NAMALWA (cell line): ENCODE measurements at regions not wholly inside any gene's neighbourhood (a gene's known extent, or its start where the extent isn't known, plus 50 kb on each side); places are given as distances from the start of the nearest gene placed in this dataset.
"Not testable (repeated sequence)": the region's sequence is repeated elsewhere in the genome, so short reads cannot be mapped to it uniquely, and the experiment has no call there.

Source experiments
- DNase-seq: peaks from one replicate; pipeline ENCODE4 v3.0.0-alpha.2; 2015; ENCODE audit warnings: low spot score

DNA sequence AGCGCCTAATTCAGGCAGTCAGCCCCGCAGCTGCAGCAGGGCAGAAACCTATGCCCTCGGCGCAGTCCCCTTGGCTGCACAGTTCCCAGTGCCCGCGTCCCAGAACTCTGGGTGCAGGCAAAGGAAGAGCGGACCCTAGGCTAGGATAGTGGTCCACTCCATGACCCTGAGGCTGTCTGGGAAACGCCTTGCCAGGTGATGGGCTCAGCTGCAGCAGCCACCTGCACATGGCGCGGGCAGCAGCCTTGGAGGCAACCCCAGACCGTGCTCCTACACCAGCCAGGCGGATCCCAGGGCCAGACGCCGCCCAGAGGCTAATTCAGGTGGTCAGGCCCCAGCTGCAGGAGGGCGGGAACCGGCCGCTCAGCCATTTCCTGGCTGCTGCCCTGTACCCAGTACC lies 83.0 kb downstream of the POTEC start:
- DNase-seq = not testable (repeated sequence)

DNA sequence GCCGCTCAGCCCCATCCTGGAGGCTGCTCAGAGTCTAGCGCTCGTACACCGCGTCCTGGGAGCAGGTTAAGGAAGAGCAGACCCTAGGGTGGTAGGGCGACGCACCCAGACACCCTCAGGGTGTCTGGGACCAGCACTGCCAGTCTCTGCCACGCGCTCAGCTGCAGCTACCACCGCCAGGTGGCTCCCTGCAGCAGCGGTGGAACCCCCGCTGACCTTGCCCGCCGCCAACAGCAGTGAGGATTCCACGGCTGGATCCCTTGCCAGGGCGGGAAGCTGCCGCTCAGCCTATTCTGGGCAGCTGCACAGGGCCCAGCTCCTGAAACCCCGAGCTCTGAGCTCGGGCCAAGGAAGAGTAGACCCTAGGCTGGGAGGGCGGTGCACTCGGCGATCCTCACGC lies 83.6 kb downstream of the POTEC start:
- DNase-seq = not testable (repeated sequence)

DNA sequence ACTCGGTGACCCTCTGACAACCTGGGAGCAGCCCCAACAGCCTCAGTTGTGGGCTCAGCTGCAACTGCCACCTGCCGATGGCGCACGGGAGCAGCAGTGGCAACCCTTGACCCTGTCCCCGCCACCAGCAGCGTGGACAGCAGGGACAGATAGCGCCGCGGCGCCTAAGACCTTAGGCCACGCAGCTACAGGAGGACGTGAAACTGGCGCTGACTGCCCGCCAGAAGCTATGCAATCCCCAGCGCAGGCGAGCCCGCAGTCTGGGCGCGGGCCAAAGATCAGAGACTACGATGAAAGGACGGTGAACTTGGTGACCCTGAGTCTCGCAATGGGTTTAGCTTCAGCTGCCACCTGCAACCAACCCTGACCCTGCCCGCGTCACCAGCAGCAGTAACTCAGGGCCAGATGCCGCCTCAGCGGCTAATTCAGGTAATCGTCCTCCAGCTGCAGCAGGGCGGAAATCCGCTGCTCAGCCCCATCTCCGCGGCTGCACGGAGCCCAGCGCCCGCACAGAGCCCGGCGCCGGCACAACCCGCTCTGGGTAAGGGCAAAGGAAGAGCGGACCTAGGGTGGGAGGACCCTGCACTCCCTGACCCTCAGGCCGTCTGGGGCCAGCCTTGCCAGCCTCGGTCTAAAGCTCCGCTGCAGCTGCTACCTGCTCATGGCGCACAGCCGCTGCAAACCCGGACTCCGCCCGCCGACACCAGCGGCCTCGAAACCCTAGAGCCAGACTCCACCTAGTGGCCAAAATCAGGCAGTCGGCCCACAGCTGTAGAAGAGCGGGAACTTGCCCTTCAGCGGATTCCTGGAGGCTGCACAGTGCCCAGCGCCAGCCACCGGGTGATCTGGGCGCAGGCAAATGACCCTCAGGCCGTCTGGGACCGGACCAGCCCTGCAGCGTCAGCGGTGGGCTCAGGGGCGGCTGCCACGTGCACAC lies 85.1 kb downstream of the POTEC start:
- peak; percentile 23 for DNase-seq

DNA sequence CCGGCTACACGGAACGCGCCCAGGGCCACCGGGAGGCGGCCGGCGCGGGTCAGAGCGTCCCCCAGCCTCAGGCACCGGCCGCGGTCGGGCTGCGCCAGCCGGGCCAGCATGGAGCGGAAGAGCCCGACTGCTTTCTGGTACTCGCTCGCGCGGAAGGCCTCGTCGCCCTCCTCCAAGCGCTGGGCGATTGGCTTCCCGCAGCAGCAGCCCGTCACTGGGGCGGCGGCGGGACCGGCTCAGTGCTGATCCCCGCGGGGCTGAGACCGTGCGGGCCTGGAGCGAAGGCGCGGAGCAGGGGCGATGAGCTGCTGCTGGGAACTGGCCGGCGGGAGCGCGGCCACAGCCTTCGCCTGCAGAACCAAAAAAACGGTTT lies 92.8 kb downstream of the POTEC start:
- DNase-seq = not testable (repeated sequence)

DNA sequence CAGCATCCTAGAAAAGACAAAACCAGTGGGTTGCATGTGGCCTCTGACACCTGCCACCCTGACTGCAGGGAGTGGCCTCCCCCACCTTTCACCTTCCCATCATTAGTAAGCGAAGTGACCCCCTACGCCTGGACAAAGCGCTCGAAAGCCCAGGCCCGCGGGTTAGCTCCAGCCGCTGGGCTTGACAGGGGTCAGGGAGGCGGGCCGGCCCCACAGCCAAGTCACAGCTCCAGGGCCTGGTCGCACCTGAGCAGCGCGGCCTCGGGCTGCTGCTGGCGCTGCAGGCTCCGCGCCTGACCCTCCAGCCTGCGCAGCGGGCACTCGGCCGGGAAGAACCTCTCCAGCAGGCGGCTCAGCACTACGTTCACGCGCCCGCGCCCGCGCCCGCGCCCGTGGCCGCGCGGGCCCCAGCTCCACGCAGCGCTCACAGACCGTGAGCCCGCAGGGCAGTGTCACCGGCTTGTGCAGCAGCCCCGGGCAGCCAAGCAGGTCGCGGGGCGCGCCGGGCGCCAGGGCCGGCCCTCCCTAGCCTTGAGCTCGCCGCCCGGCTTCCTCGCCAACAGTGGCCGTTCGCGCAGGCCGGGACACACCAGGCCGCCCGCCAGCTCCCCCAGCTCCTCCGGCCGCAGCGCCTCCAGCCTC lies 93.3 kb downstream of the POTEC start:
- DNase-seq = not testable (repeated sequence)

DNA sequence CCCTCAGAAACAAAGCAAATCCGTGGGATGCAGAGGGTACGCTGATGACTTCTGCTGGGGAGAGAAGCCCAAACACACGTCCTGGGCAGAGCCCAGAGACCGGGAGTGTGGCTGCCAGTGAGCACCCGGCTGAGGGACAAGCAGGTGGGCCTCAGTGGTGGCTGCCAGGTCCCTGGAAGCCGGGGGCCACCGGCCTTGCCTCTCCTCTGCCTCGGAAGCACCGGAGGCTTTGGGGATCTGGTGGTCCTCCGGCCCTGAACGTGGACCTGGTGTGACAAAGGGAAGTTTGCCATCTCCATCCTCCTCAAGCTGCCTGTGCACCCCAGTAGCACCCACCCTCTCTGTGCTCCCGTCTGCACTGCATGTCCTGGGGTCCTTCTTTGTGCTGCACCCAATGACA lies 94.3 kb downstream of the POTEC start:
- not testable (repeated sequence) for DNase-seq

DNA sequence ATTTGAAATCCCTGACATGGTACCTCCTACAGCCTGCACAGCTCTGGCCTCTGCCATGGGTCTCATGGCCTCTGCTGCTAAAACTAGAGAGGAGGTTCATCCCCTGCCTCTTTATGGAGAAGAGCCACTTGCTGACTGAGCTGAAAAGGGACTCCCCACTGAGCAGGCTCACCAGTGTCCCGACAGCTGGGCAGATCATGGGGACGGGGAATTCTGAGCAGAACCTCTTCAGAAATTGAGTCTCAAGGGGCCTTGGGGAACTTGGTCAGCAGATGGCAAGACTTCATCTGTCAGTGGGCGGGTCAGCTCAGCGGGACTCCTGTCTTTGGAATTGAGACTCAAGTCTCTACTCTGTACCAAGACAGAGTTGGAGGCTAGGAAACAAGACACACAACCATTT lies 95.7 kb downstream of the POTEC start:
- not testable (repeated sequence) for DNase-seq

DNA sequence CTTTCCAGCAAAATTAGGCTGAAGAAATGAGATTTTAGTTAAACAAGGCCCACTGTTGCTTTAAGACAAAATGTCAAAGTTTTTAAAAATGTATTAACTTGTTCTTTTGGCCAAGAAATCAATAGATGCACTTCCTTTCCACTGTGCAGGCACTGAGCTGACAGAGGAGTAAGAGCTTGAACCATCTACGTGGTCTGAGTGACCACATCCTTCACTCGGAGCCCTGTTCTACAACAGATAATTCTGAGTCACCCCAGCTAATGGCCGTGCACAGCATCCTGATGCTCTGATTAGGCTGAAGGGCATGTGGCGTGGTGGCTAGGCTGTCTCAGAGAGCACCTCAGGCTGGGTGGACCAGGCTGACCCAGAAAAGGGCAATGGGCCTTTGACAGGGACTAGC lies 107.9 kb downstream of the POTEC start:
- DNase-seq = not testable (repeated sequence)

DNA sequence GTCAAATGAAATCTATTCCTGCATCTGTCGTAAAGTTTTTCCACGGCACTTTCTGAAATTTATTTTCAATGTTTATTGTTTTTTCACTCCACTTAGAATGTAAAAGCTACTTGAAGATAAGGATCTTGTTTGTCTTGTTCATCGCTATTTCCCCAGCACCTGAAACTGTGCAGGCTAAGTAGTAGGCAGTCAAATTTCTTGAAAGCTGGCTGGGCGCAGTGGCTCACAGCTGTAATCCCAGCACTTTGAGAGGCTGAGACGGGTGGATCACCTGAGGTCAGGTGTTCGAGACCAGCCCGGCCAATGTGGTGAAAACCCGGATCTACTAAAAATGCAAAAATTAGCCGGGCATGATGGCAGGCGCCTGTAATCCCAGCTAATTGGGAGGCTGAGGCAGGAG lies 111.0 kb downstream of the POTEC start:
- not testable (repeated sequence) for DNase-seq

DNA sequence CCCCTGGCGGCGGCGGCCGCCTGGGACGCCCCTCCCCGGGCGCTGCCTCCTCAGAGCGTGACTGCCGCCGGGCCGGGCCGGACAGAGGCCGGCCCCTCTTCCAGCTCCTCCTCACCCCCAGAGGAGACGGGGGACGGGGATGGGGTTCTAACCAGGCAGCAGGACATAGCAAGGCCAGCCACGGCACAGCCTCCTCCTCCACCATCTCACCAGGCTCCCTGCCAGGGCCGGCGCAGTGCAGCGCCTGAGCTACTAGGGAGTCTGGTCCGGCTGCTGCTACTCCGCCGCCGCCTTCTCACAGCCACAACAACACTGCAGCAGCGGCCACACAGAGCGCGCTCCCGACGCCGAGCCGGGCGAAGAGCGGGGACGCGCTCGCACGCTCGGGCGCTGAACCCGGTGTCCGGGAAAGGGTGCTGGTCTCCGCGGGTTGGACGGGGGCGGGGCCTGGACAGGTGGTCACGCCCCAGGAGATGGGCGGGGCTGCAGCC lies 112.3 kb downstream of the POTEC start:
- not testable (repeated sequence) for DNase-seq

DNA sequence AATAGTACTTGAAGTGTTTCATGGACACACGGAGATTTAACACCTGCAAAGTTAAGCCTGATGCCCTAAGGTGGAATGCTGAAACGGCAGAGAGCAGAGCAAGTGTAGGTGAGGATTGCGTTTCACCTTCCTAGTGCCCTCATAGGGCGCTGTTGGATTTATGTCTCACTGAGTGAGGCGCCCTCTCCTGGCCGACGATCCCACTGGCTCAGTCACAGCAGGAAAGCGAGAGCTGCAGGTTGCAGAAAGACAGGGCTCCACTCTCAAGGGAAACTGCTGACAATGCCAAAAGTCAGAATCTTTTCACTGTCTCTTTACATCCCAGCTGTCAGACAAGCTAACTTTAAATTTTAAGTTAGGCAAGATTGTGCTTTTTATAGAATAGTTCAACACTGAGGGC lies 127.6 kb downstream of the POTEC start:
- DNase-seq = peak; percentile 27

DNA sequence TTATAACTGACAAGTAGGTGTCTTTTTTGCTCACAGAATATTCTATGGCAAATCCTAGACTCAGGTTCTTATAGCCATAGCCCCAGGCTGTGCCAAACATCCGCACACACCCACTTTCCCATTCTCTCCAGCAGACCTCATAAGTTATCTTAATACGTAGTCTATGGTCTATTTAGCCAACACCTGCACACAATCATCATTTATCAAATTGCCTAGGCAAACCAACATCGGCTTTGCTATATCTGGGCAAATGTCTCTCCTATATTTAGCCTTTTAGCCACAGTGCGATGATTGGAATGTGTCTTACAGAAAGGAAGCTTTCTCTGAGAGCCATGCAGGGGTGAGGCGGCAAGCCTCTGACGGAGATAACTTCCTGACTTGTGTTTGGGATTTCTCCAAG lies 128.0 kb downstream of the POTEC start:
- DNase-seq = not testable (repeated sequence)

DNA sequence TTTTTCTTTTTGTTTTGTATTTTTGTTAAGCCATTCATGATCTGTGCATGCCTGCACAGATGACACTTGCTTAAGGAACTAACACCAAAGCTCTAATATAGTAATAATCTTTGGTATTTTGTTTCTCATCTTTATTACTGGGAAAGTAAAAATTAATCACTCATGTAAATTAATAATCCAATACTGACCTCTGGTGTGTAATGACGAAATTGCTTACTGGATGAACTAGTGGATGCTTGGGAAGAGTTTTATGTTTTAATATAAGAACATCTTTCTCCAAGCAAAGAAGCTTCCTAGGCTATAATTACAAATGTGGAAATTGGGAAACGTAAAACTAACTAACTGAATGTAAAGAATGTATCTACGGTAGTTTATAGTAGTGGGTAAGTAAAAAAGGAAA lies 147.9 kb downstream of the POTEC start:
- not testable (repeated sequence) for DNase-seq

DNA sequence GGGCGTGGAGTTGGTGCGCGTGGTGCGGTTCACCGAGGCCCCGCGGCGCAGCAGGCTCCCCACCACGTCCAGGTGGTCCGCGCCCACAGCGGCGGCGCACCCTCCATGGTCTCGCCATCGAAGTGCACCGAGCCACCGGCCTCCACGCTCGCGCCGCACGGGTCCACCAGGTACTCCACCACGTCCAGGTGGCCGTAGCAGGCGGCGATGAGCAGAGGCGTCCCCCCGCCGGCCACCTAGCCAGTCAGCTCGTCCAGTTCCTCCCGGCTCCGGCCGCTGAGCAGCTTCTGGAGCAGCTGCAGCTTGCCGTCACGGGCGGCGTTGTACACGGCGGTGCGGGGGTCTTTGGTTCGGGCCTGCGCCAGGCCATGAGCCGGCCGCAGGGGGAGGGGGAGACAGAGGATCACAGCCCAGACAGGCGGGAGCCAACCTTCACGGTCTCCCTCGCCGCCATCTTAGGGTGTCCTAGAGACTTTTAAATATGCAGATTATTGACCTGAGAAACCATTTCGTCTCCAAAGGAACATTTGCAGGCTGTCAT lies 149.8 kb downstream of the POTEC start:
- DNase-seq = not testable (repeated sequence)

DNA sequence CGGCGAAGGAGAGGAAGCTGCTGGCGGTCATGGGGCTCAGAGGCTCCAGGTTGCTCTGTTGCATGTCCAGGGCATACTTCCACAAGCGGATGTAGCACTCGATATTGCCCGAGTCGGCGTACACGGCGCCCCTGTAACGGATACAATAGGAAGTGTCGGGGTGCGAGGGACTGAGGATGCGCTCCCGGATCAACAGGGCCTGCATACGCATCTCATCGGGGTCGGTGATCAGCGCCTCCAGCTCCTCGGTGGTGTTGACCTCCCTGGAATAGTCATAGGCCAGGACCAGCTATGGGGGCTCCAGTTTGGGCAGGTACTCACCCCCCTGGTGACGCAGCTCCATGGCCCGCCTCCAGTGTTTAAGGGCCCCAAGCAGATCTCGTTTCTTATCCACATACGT lies 150.8 kb downstream of the POTEC start:
- not testable (repeated sequence) for DNase-seq

DNA sequence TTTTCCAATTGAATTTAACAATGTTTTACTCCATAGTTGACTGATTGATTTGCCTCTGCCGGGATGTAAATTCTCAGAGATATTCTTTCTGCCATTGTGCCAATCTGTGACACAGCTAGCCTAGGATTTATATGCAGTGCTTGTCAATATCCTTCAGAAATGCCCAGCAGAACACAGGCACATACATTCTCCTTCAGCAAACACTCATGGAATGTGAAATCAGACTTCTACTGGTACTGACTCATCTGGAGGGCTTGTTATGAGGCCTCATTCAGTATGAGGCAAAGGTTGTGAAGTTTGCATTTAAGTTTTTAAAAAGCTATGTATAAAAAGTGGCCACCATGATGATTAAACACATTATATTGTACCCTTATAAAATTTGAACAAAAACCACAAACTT lies 158.4 kb downstream of the POTEC start:
- DNase-seq = not testable (repeated sequence)

DNA sequence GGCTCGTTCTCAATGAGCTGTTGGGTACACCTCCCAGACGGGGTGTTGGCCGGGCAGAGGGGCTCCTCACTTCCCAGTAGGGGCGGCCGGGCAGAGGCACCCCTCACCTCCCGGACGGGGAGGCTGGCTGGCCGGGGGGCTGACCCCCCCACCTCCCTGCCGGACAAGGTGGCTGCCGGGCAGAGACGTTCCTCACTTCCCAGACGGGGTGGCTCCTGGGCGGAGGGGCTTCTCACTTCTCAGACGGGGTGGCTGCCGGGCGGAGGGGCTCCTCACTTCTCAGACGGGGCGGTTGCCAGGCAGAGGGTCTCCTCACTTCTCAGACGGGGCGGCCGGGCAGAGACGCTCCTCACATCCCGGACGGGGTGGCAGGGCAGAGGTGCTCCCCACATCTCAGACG lies 160.7 kb downstream of the POTEC start:
- DNase-seq = not testable (repeated sequence)

DNA sequence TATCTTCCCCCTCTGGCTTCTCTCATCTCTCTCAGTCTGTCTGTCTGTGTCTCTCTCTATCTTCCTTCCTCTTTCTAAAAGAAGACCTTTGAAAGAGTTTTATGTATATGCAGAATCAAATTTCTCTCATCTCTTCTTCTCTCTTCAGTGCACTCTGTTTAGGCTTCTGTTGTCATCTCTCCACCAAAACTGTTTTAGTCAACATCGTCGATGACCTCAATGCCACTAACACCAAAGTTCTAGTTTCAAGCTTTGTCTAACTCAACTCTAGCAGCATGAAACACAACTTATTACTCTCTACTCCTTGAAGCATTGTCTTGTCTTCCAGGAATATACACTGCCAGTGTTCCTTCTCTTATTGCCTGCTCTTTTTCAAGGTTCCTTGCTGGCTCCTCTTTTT lies 163.9 kb downstream of the POTEC start:
- DNase-seq = not testable (repeated sequence)

DNA sequence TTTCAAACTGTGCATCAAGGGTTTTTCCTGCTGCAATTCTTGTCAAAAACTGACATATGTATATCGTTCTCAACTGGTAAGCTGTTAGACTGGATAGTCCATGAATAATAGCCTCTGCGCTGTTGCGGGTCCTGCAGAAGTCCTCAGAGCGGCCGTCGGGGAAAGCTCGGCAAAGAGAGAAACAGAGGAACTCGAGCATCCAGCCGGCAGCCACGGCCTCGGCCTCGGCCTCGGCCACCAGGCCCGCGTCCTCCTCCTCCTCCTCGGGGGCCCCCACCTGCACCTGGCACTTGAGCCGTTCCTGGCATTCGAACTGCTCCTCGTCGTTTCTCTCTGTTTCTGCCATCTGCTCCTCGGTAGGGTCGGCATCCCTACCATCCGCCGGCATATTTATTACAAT lies 165.0 kb downstream of the POTEC start:
- not testable (repeated sequence) for DNase-seq

DNA sequence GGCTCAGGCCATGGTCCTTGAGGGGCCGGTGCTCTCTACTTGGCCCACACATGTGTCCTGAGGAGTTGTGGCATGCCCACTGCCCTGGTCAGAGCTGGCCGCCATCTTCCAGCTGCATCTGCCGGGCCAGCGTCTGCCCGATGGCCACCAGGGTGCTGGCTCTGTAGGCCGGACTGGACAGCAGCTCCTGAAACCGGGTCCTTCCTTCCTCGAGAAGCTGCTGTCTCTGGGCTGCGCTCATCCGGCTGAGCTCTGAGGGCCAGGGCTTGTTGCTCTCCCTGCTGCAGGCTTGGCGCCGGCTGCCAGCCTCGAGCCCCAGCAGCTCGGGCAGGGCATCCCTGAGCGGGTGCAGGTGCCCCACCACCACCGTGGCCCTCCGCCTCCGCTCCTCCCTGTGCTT lies 182.1 kb downstream of the POTEC start:
- DNase-seq = not testable (repeated sequence)

DNA sequence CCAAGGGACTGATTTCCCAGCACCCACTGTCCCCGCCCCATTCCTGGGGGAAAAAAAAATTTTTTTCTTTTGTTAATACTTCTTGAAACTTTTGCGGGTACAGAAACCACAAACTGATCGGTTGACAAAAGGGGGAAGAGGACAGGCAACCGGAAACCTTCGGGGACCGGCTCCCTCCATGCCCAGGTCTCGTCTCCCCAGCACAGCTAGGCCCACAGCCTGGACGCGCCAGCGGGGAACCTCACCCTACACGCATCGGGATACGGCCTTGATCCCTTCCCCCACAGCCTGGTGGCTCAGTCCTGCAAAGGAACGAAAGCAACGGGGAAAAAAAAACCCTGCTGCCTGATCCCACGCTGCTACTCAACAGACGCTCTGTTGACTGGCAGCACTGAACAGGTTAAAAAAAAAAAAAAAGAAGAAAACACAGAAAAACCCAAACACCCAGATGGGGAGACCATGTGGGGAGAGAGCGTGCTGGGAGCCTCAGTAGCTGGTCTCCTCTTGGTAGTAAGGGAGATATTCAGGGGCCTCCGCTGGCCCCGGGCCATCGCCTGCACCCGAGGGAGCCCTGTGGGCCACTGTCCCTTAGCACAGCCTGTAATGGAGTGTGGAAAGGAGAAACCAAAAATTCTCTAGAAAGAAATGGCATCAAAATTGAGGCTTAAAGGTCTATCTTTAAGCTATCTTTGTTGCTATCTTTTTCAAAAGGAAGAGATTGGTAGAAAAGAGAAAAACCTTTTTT lies 185.7 kb downstream of the POTEC start:
- not testable (repeated sequence) for DNase-seq

DNA sequence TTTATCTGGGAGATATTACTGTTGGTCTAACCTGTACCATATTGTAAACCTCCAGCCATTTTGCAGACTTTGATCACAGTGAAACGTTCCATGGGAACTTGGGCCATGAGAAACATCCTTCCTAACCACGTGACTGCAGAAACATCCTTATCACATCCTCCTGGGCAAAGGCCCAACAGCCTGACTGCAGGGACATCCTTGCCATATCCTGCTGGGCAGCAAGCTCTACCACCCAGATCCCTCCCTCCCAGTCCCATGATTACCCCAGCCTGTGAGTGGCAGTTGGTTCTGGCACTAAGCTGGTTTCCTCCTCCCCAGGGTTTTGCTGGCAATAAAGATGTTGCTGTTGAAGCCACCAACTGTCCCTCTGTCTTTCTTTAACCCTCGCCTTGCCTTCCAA lies 201.2 kb downstream of the POTEC start:
- not testable (repeated sequence) for DNase-seq
